ENCODE measurements at regions not wholly inside any gene's neighbourhood (a gene's known extent, or its start where the extent isn't known, plus 50 kb on each side); places are given as distances from the start of the nearest gene placed in this dataset.

GRCh38 chr9:11338130-11338529, 725.3 kb upstream of the PTPRD start:
- Histone ChIP-seq H3K27ac (ENCODE audit: extremely low read depth, low read depth, low read length) (no peak overlapping the region), H3K36me3 (ENCODE audit: control insufficient read depth in 2 of 2, insufficient read depth in 1 of 2, low read length in 2 of 2) (no peaks in the 10 kb centered on the region), H3K4me3 (ENCODE audit: low read depth, low read length) (no peak overlapping the region), H3K9me3 (ENCODE audit: control insufficient read depth, insufficient read depth, low read depth, low read length) (no peaks in the 10 kb centered on the region), H3K4me1 (ENCODE audit: control insufficient read depth, insufficient read depth, low read length) (no peaks in the 10 kb centered on the region)
- TF ChIP-seq ZNF654 (tag by site-specific recombination; IDR thresholded peaks at IDR 0.05; ENCODE audit: low read depth) = no peak
- TF ChIP-seq ZNF184 (tag by site-specific recombination; IDR thresholded peaks at IDR 0.05) = no peak
- TF ChIP-seq SALL2 (tag by site-specific recombination; IDR thresholded peaks at IDR 0.05; ENCODE audit: borderline replicate concordance) = no peak
- no peak for TF ChIP-seq ZNF791 (tag by site-specific recombination; IDR thresholded peaks at IDR 0.05)
- no peak for TF ChIP-seq ZBTB7A (tag by site-specific recombination; IDR thresholded peaks at IDR 0.05; ENCODE audit: low read depth)
- TF ChIP-seq ZSCAN16 (tag by site-specific recombination; IDR thresholded peaks at IDR 0.05) = no peak
- TF ChIP-seq KLF8 (tag by site-specific recombination; IDR thresholded peaks at IDR 0.05) = no peak
- no peak for TF ChIP-seq ZNF561 (tag by site-specific recombination; IDR thresholded peaks at IDR 0.05; ENCODE audit: borderline replicate concordance)
- no peak for TF ChIP-seq ZNF670 (tag by site-specific recombination; IDR thresholded peaks at IDR 0.05; ENCODE audit: low read depth)
- no peak for TF ChIP-seq ZNF837 (tag by site-specific recombination; IDR thresholded peaks at IDR 0.05)
- no peak for TF ChIP-seq ZNF404 (tag by site-specific recombination; IDR thresholded peaks at IDR 0.05)
- no peak for TF ChIP-seq ZNF223 (tag by site-specific recombination; IDR thresholded peaks at IDR 0.05)
- no peak for TF ChIP-seq ZNF621 (tag by site-specific recombination; IDR thresholded peaks at IDR 0.05)
- TF ChIP-seq, protein P1, sequence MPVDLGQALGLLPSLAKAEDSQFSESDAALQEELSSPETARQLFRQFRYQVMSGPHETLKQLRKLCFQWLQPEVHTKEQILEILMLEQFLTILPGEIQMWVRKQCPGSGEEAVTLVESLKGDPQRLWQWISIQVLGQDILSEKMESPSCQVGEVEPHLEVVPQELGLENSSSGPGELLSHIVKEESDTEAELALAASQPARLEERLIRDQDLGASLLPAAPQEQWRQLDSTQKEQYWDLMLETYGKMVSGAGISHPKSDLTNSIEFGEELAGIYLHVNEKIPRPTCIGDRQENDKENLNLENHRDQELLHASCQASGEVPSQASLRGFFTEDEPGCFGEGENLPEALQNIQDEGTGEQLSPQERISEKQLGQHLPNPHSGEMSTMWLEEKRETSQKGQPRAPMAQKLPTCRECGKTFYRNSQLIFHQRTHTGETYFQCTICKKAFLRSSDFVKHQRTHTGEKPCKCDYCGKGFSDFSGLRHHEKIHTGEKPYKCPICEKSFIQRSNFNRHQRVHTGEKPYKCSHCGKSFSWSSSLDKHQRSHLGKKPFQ (tag by site-specific recombination; IDR thresholded peaks at IDR 0.05) = no peak
- TF ChIP-seq PRDM4 (tag by site-specific recombination; IDR thresholded peaks at IDR 0.05) = no peak
- TF ChIP-seq, protein P2, sequence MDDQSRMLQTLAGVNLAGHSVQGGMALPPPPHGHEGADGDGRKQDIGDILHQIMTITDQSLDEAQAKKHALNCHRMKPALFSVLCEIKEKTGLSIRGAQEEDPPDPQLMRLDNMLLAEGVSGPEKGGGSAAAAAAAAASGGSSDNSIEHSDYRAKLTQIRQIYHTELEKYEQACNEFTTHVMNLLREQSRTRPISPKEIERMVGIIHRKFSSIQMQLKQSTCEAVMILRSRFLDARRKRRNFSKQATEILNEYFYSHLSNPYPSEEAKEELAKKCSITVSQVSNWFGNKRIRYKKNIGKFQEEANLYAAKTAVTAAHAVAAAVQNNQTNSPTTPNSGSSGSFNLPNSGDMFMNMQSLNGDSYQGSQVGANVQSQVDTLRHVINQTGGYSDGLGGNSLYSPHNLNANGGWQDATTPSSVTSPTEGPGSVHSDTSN (CRISPR knock-in tag; IDR thresholded peaks at IDR 0.05) = no peak
- POLR2A ChIA-PET = no interaction called here
- CTCF ChIA-PET = no interaction called here

DNA sequence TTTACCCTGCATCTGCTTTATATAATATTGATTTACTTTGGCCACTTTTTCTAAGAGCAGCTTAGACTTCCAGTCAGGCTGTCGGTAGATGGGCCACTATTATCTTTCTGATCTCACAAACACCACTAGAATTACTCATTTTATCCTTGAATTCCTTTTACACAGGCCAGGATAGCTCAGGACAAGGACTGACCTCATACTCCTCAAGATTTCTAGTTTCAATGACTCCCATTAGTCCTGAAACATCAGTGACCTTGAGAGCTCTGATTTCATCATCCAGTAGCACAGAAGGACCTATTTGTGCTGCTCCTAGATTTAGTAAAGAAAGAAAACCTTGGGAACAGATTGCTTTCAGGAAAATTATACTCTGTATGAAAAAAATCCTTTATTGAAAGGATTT, 727.9 kb upstream of the PTPRD start:
- no peaks in the 10 kb centered on the region for H3K9me3 ChIP-seq (ENCODE audit: control insufficient read depth, insufficient read depth, low read depth, low read length)
- H3K36me3 ChIP-seq (ENCODE audit: control insufficient read depth in 2 of 2, insufficient read depth in 1 of 2, low read length in 2 of 2) = no peaks in the 10 kb centered on the region
- H3K4me3 ChIP-seq (ENCODE audit: low read depth, low read length) = no peak overlapping the region
- CTCF ChIA-PET = no interaction called here
- TF ChIP-seq ZFP69B (tag by site-specific recombination; IDR thresholded peaks at IDR 0.05) = no peak
- TF ChIP-seq ZXDB (tag by site-specific recombination; IDR thresholded peaks at IDR 0.05) = no peak
- no peak for TF ChIP-seq ZNF830 (tag by site-specific recombination; IDR thresholded peaks at IDR 0.05; ENCODE audit: low read depth)
- TF ChIP-seq ZNF658 (tag by site-specific recombination; IDR thresholded peaks at IDR 0.05) = no peak
- no peak for TF ChIP-seq GLI2 (tag by site-specific recombination; IDR thresholded peaks at IDR 0.05; ENCODE audit: borderline replicate concordance, low read depth)
- no peak for TF ChIP-seq ZNF175 (tag by site-specific recombination; IDR thresholded peaks at IDR 0.05)
- TF ChIP-seq, protein P3, sequence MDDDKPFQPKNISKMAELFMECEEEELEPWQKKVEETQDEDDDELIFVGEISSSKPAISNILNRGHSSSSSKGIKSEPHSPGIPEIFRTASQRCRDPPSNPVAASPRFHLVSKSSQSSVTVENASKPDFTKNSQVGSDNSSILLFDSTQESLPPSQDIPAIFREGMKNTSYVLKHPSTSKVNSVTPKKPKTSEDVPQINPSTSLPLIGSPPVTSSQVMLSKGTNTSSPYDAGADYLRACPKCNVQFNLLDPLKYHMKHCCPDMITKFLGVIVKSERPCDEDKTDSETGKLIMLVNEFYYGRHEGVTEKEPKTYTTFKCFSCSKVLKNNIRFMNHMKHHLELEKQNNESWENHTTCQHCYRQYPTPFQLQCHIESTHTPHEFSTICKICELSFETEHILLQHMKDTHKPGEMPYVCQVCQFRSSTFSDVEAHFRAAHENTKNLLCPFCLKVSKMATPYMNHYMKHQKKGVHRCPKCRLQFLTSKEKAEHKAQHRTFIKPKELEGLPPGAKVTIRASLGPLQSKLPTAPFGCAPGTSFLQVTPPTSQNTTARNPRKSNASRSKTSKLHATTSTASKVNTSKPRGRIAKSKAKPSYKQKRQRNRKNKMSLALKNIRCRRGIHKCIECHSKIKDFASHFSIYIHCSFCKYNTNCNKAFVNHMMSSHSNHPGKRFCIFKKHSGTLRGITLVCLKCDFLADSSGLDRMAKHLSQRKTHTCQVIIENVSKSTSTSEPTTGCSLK (tag by site-specific recombination; IDR thresholded peaks at IDR 0.05) = no peak
- no peak for TF ChIP-seq GLI4 (tag by site-specific recombination; IDR thresholded peaks at IDR 0.05)
- TF ChIP-seq ZNF521 (tag by site-specific recombination; IDR thresholded peaks at IDR 0.05) = no peak
- TF ChIP-seq ZNF114 (tag by site-specific recombination; IDR thresholded peaks at IDR 0.05) = no peak
- POLR2A ChIA-PET = no interaction called here
- H3K4me1 ChIP-seq (ENCODE audit: control insufficient read depth, insufficient read depth, low read length) = no peaks in the 10 kb centered on the region
- no peak overlapping the region for H3K27ac ChIP-seq (ENCODE audit: extremely low read depth, low read depth, low read length)

Data from HEK293 (cell line).